DOHH2 (cell line): ENCODE measurements at regions not wholly inside any gene's neighbourhood (a gene's known extent, or its start where the extent isn't known, plus 50 kb on each side); places are given as distances from the start of the nearest gene placed in this dataset.

Experiments
- H3F3A ChIP-seq: fragments of 200-600 bp; sonication (generic), shearing (Covaris generic); 2 replicates; pipeline ENCODE4 v1.6.0; 2016; ENCODE audit warnings: antibody characterized with exemption, mild to moderate bottlenecking; ENCODE audit not compliant: control insufficient read depth, insufficient read depth
- H3K27ac ChIP-seq: fragments of 200-600 bp; sonication (generic); 2 replicates; pipeline ENCODE4 v1.5.1; 2014; ENCODE audit warnings: low read depth, mild to moderate bottlenecking, low read length, moderate library complexity
- H3K27me3 ChIP-seq: fragments of 200-600 bp; sonication (generic); 2 replicates; pipeline ENCODE4 v1.6.1; 2014; ENCODE audit warnings: mild to moderate bottlenecking, low read length, mixed read lengths; ENCODE audit not compliant: control insufficient read depth
- H3K36me3 ChIP-seq: fragments of 200-600 bp; sonication (generic); 2 replicates; pipeline ENCODE4 v1.6.1; 2014; ENCODE audit warnings: mild to moderate bottlenecking, low read length, moderate library complexity, mixed read lengths; ENCODE audit not compliant: control insufficient read depth
- H3K4me1 ChIP-seq: fragments of 200-600 bp; sonication (generic); 2 replicates; pipeline ENCODE4 v1.6.1; 2014; ENCODE audit warnings: mild to moderate bottlenecking, low read length, mixed read lengths; ENCODE audit not compliant: control insufficient read depth
- H3K4me2 ChIP-seq: fragments of 200-600 bp; sonication (generic); 2 replicates; pipeline ENCODE4 v1.6.0; 2014; ENCODE audit warnings: mild to moderate bottlenecking, low read length, moderate library complexity
- H3K4me3 ChIP-seq: fragments of 200-600 bp; sonication (generic); 2 replicates; pipeline ENCODE4 v1.5.1; 2014; ENCODE audit warnings: mild to moderate bottlenecking, low read length, mixed read lengths
- H3K79me2 ChIP-seq: fragments of 200-600 bp; sonication (generic); 2 replicates; pipeline ENCODE4 v1.6.1; 2014; ENCODE audit warnings: mild to moderate bottlenecking, low read length, mixed read lengths; ENCODE audit not compliant: control insufficient read depth
- H3K9me2 ChIP-seq: fragments of 200-600 bp; sonication (generic); replicated peaks from 2 replicates; pipeline ENCODE4 v1.6.1; 2014; ENCODE audit warnings: mild to moderate bottlenecking, low read length, mixed read lengths; ENCODE audit not compliant: control insufficient read depth
- H3K9me3 ChIP-seq: fragments of 200-600 bp; sonication (generic); 2 replicates; pipeline ENCODE4 v1.6.1; 2014; ENCODE audit warnings: antibody characterized with exemption, low read length, mixed read lengths; ENCODE audit not compliant: control insufficient read depth, insufficient read depth
- H4K20me1 ChIP-seq: fragments of 200-600 bp; sonication (generic); 2 replicates; pipeline ENCODE4 v1.6.0; 2014; ENCODE audit warnings: low read depth, mild to moderate bottlenecking, antibody characterized with exemption, low read length, moderate library complexity; ENCODE audit not compliant: control insufficient read depth, insufficient read depth
- CTCF ChIP-seq: fragments of 200-600 bp; sonication (generic); IDR thresholded peaks from one replicate; pipeline ENCODE4 v1.5.1; 2014; ENCODE audit warnings: antibody characterized with exemption, mild to moderate bottlenecking, low read depth, low read length; ENCODE audit not compliant: poor library complexity, severe bottlenecking
- EZH2phosphoT487 ChIP-seq: fragments of 200-600 bp; sonication (generic); IDR thresholded peaks from 2 replicates; pipeline ENCODE4 v1.6.1; 2017; ENCODE audit warnings: borderline replicate concordance, mild to moderate bottlenecking, antibody characterized with exemption, low read length, moderate library complexity, mixed read lengths

- no peak overlapping the region for H3K4me3 ChIP-seq
- no peak overlapping the region for H3K27ac ChIP-seq
- H3K9me3 ChIP-seq = no peaks in the 10 kb centered on the region
- TF ChIP-seq EZH2phosphoT487 = no peak
- TF ChIP-seq CTCF = no peak
- H3K27me3 ChIP-seq = no peaks in the 10 kb centered on the region
- no peak overlapping the region for H3K4me2 ChIP-seq
- H3F3A ChIP-seq = no peaks in the 10 kb centered on the region
- no peaks in the 10 kb centered on the region for H3K79me2 ChIP-seq
- H3K9me2 ChIP-seq = no peaks in the 10 kb centered on the region
- H3K36me3 ChIP-seq = no peaks in the 10 kb centered on the region
- no peaks in the 10 kb centered on the region for H4K20me1 ChIP-seq
- no peaks in the 10 kb centered on the region for H3K4me1 ChIP-seq
Measured at GRCh38 chr12:70040141-70040540, 203.1 kb upstream of the CNOT2 start.

GRCh38 chr12:70042675-70043074 is 200.6 kb upstream of the CNOT2 start:
- H3K4me3 ChIP-seq = no peak overlapping the region
- H3K79me2 ChIP-seq = no peaks in the 10 kb centered on the region
- H3K9me3 ChIP-seq = no peaks in the 10 kb centered on the region
- no peaks in the 10 kb centered on the region for H3F3A ChIP-seq
- no peak overlapping the region for H3K27ac ChIP-seq
- TF ChIP-seq EZH2phosphoT487 (no peak), CTCF (no peak)
- H3K4me2 ChIP-seq = no peak overlapping the region
- no peaks in the 10 kb centered on the region for H3K36me3 ChIP-seq
- 0 out of 2 replicates have a peak, but pooled peaks cover 4% of the 10 kb centered on the region for H3K4me1 ChIP-seq
- no peaks in the 10 kb centered on the region for H4K20me1 ChIP-seq
- H3K27me3 ChIP-seq = no peaks in the 10 kb centered on the region
- H3K9me2 ChIP-seq = no peaks in the 10 kb centered on the region

GRCh38 chr12:70043490-70044138 is 199.6 kb upstream of the CNOT2 start:
- Histone ChIP-seq H3K79me2 (no peaks in the 10 kb centered on the region), H3K36me3 (no peaks in the 10 kb centered on the region), H3K4me3 (no peak overlapping the region), H3K9me2 (no peaks in the 10 kb centered on the region), H3K27me3 (no peaks in the 10 kb centered on the region), H3K27ac (no peak overlapping the region), H3K9me3 (no peaks in the 10 kb centered on the region), H4K20me1 (no peaks in the 10 kb centered on the region), H3K4me1 (0 out of 2 replicates have a peak, but pooled peaks cover 4% of the 10 kb centered on the region), H3K4me2 (no peak overlapping the region), H3F3A (no peaks in the 10 kb centered on the region)
- TF ChIP-seq CTCF (no peak), EZH2phosphoT487 (no peak)
